Muscle layer of duodenum (tissue), 2 donors: ENCODE measurements at regions not wholly inside any gene's neighbourhood (a gene's known extent, or its start where the extent isn't known, plus 50 kb on each side); places are given as distances from the start of the nearest gene placed in this dataset.
A peak's percentile ranks its signal among the peaks of the same experiment; 100 is the strongest.

Source experiments
- H3K27ac ChIP-seq: one replicate; pipeline ENCODE4 v1.7.0; 2013; ENCODE audit warnings: mild to moderate bottlenecking, low read length
- H3K27me3 ChIP-seq: one replicate; pipeline ENCODE4 v1.7.0; 2013; ENCODE audit warnings: low read depth, mild to moderate bottlenecking, control low read depth, low read length
- H3K36me3 ChIP-seq, 2 donors: one replicate each; pipeline ENCODE4 v1.7.0; 2013; ENCODE audit warnings: low read length in 2 of 2, control low read depth in 1 of 2, mild to moderate bottlenecking in 1 of 2; ENCODE audit not compliant: insufficient read depth in 2 of 2, control insufficient read depth in 1 of 2
- H3K4me1 ChIP-seq, 2 donors: one replicate each; pipeline ENCODE4 v1.7.0; 2013; ENCODE audit warnings: low read length in 2 of 2, mild to moderate bottlenecking in 2 of 2, control low read depth in 1 of 2, moderate library complexity in 1 of 2; ENCODE audit not compliant: insufficient read depth in 2 of 2, control insufficient read depth in 1 of 2
- H3K4me3 ChIP-seq, 2 donors: one replicate each; pipeline ENCODE4 v1.7.0; 2013; ENCODE audit warnings: low read length in 2 of 2, low read depth in 1 of 2, mild to moderate bottlenecking in 1 of 2
- H3K9me3 ChIP-seq, 2 donors: one replicate each; pipeline ENCODE4 v1.7.0; 2013; ENCODE audit warnings: low read length in 2 of 2, control low read depth in 1 of 2, mild to moderate bottlenecking in 1 of 2; ENCODE audit not compliant: control insufficient read depth in 1 of 2
- donor health status: healthy.

GRCh38 chr4:41883988-41884734 lies 51.1 kb upstream of the TMEM33 start:
- no peaks in the 10 kb centered on the region for H3K36me3 ChIP-seq
- no peaks in the 10 kb centered on the region for H3K9me3 ChIP-seq
- peaks cover 23% of the 10 kb centered on the region for H3K27me3 ChIP-seq
- H3K27ac ChIP-seq: no peak overlapping the region
- H3K4me1 ChIP-seq: peaks cover 0 to 23% of the 10 kb centered on the region in 2 donors
- no peak overlapping the region for H3K4me3 ChIP-seq

GRCh38 chr4:41882625-41883347 lies 52.4 kb upstream of the TMEM33 start:
- Histone ChIP-seq H3K9me3 (no peaks in the 10 kb centered on the region), H3K36me3 (no peaks in the 10 kb centered on the region), H3K27me3 (peaks cover 35% of the 10 kb centered on the region), H3K4me3 (peak overlapping the region; percentile 47 to 72), H3K27ac (no peak overlapping the region), H3K4me1 (peaks cover 0 to 23% of the 10 kb centered on the region in 2 donors)

- H3K4me3 ChIP-seq: peak overlapping the region; percentile 47 to 72
- H3K27ac ChIP-seq: no peak overlapping the region
- H3K9me3 ChIP-seq: no peaks in the 10 kb centered on the region
- peaks cover 42% of the 10 kb centered on the region for H3K27me3 ChIP-seq
- H3K36me3 ChIP-seq: no peaks in the 10 kb centered on the region
- peaks cover 0 to 23% of the 10 kb centered on the region in 2 donors for H3K4me1 ChIP-seq
Observed at GRCh38 chr4:41881981-41882624, 53.1 kb upstream of the TMEM33 start.

- Histone ChIP-seq H3K27me3 (peaks cover 45% of the 10 kb centered on the region), H3K9me3 (no peaks in the 10 kb centered on the region), H3K36me3 (no peaks in the 10 kb centered on the region), H3K27ac (no peak overlapping the region), H3K4me1 (peaks cover 0 to 23% of the 10 kb centered on the region in 2 donors), H3K4me3 (peak overlapping the region; percentile 13 to 72)
Observed at GRCh38 chr4:41880840-41881831, 54.1 kb upstream of the TMEM33 start.

- H3K4me3 ChIP-seq: peak overlapping the region in 1 of 2 donors; percentile 72
- no peaks in the 10 kb centered on the region for H3K9me3 ChIP-seq
- H3K4me1 ChIP-seq: peaks cover 0 to 23% of the 10 kb centered on the region in 2 donors
- H3K27ac ChIP-seq: no peak overlapping the region
- peaks cover 45% of the 10 kb centered on the region for H3K27me3 ChIP-seq
- H3K36me3 ChIP-seq: no peaks in the 10 kb centered on the region
Observed at GRCh38 chr4:41880022-41880837, 55.0 kb upstream of the TMEM33 start.

- Histone ChIP-seq H3K27ac (no peak overlapping the region), H3K4me1 (peaks cover 0 to 23% of the 10 kb centered on the region in 2 donors), H3K9me3 (no peaks in the 10 kb centered on the region), H3K4me3 (no peak overlapping the region), H3K27me3 (peaks cover 48% of the 10 kb centered on the region), H3K36me3 (no peaks in the 10 kb centered on the region)
Observed at GRCh38 chr4:41879552-41879951, 55.7 kb upstream of the TMEM33 start.

GRCh38 chr4:41878991-41879491 lies 56.2 kb upstream of the TMEM33 start:
- Histone ChIP-seq H3K4me3 (no peak overlapping the region), H3K27ac (no peak overlapping the region), H3K36me3 (no peaks in the 10 kb centered on the region), H3K4me1 (peaks cover 0 to 23% of the 10 kb centered on the region in 2 donors), H3K27me3 (peaks cover 50% of the 10 kb centered on the region), H3K9me3 (no peaks in the 10 kb centered on the region)

- Histone ChIP-seq H3K4me1 (peaks cover 0 to 26% of the 10 kb centered on the region in 2 donors), H3K27ac (no peak overlapping the region), H3K9me3 (no peaks in the 10 kb centered on the region), H3K27me3 (peaks cover 56% of the 10 kb centered on the region), H3K36me3 (no peaks in the 10 kb centered on the region), H3K4me3 (no peak overlapping the region)
Observed at GRCh38 chr4:41878170-41878969, 56.9 kb upstream of the TMEM33 start.

- H3K9me3 ChIP-seq: no peaks in the 10 kb centered on the region
- no peak overlapping the region for H3K4me3 ChIP-seq
- H3K27ac ChIP-seq: no peak overlapping the region
- peaks cover 0 to 21% of the 10 kb centered on the region in 2 donors for H3K4me1 ChIP-seq
- peaks cover 68% of the 10 kb centered on the region for H3K27me3 ChIP-seq
- no peaks in the 10 kb centered on the region for H3K36me3 ChIP-seq
Observed at GRCh38 chr4:41877020-41877796, 58.0 kb upstream of the TMEM33 start.
